ENCODE measurements at regions not wholly inside any gene's neighbourhood (a gene's known extent, or its start where the extent isn't known, plus 50 kb on each side); places are given as distances from the start of the nearest gene placed in this dataset.

DNA sequence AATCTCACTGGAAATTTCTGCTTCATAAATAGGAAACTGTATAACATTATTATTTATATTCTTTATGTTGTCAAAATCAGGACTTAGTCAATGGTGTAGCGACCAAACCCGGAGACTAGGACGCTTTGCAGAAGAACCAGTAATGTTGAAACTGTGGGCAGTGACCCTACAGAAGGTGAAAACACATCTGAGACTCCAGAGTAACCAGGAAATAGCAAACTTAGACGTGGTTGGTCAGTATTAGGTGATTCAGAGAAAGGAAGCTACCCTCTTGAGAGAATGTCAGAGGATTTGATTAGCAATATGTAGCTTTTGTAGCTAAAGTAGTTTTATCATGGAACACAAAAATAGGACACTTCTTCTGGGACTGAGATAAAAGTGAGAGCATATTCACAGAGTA, 381.9 kb downstream of the SLC16A7 start:
- TF ChIP-seq ZNF645 (tag by site-specific recombination; IDR thresholded peaks at IDR 0.05) (no peak), ZNF777 (tag by site-specific recombination; IDR thresholded peaks at IDR 0.05; ENCODE audit: borderline replicate concordance) (no peak), ZSCAN18 (tag by site-specific recombination; IDR thresholded peaks at IDR 0.05) (no peak), CTCF (tag by site-specific recombination; IDR thresholded peaks at IDR 0.05) (no peak), ZFP3 (tag by site-specific recombination; IDR thresholded peaks at IDR 0.05; ENCODE audit: low read depth) (no peak)

Data from HEK293 (cell line).